Neuronal stem cell (in vitro differentiated cells): ENCODE measurements at regions not wholly inside any gene's neighbourhood (a gene's known extent, or its start where the extent isn't known, plus 50 kb on each side); places are given as distances from the start of the nearest gene placed in this dataset.
A peak's percentile ranks its signal among the peaks of the same experiment; 100 is the strongest.

Experiments
- DNase-seq: peaks from one replicate; pipeline ENCODE4 v3.0.0-alpha.2; 2013; ENCODE audit warnings: low spot score
- H2AFZ ChIP-seq: one replicate; pipeline ENCODE4 v1.6.1; 2013; ENCODE audit warnings: mild to moderate bottlenecking, low read length, inconsistent platforms
- H2AK5ac ChIP-seq: 2 replicates; pipeline ENCODE4 v1.6.1; 2013; ENCODE audit warnings: low read depth, mild to moderate bottlenecking, inconsistent platforms, low read length, moderate library complexity, mixed read lengths
- H2BK120ac ChIP-seq: 2 replicates; pipeline ENCODE4 v1.6.1; 2013; ENCODE audit warnings: low read depth, mild to moderate bottlenecking, inconsistent platforms, low read length, moderate library complexity, mixed read lengths
- H2BK12ac ChIP-seq: one replicate; pipeline ENCODE4 v1.6.1; 2013; ENCODE audit warnings: low read length, inconsistent platforms
- H2BK15ac ChIP-seq: 2 replicates; pipeline ENCODE4 v1.6.1; 2013; ENCODE audit warnings: mild to moderate bottlenecking, low read length, inconsistent platforms, mixed read lengths
- H2BK5ac ChIP-seq: one replicate; pipeline ENCODE4 v1.6.1; 2013; ENCODE audit warnings: inconsistent platforms, mild to moderate bottlenecking, low read length, moderate library complexity
- H3K14ac ChIP-seq: one replicate; pipeline ENCODE4 v1.6.1; 2013; ENCODE audit warnings: low read length, inconsistent platforms
- H3K18ac ChIP-seq: 2 replicates; pipeline ENCODE4 v1.6.1; 2013; ENCODE audit warnings: low read length, inconsistent platforms
- H3K23ac ChIP-seq: 2 replicates; pipeline ENCODE4 v1.6.1; 2013; ENCODE audit warnings: low read depth, mild to moderate bottlenecking, mixed read lengths, low read length, inconsistent platforms; ENCODE audit not compliant: poor library complexity
- H3K27ac ChIP-seq: replicated peaks from 3 replicates; pipeline ENCODE4 v1.5.1; 2013; ENCODE audit warnings: low read length, inconsistent platforms
- H3K27me3 ChIP-seq, 3 experiments: 2 replicates each; pipeline ENCODE4 v1.6.1; 2013; ENCODE audit warnings: low read length in 3 of 3, mild to moderate bottlenecking in 2 of 3, inconsistent platforms in 1 of 3, low read depth in 1 of 3, mixed read lengths in 1 of 3, moderate library complexity in 1 of 3; ENCODE audit not compliant: control insufficient read depth in 3 of 3, insufficient read depth in 3 of 3
- H3K36me3 ChIP-seq, 2 donors: replicated peaks in 1 of 2; 2 replicates each; pipeline ENCODE4 v1.6.1; 2013; ENCODE audit warnings: low read length in 2 of 2; ENCODE audit not compliant: control insufficient read depth in 2 of 2, insufficient read depth in 2 of 2
- H3K4ac ChIP-seq: 2 replicates; pipeline ENCODE4 v1.6.1; 2013; ENCODE audit warnings: inconsistent platforms, mild to moderate bottlenecking, low read length, moderate library complexity
- H3K4me1 ChIP-seq, 2 donors: 1 replicate in 1 of 2; 2 replicates in 1 of 2; pipeline ENCODE4 v1.6.1; 2013; ENCODE audit warnings: low read length in 2 of 2, low read depth in 1 of 2; ENCODE audit not compliant: control insufficient read depth in 2 of 2, insufficient read depth in 1 of 2
- H3K4me2 ChIP-seq: one replicate; pipeline ENCODE4 v1.6.1; 2013; ENCODE audit warnings: mild to moderate bottlenecking, low read length, inconsistent platforms; ENCODE audit not compliant: insufficient read depth, poor library complexity, severe bottlenecking
- H3K4me3 ChIP-seq, 2 donors: 2 replicates each; pipeline ENCODE4 v1.5.1; 2013; ENCODE audit warnings: low read length in 2 of 2, mild to moderate bottlenecking in 2 of 2, inconsistent platforms in 1 of 2, moderate library complexity in 1 of 2
- H3K79me1 ChIP-seq: one replicate; pipeline ENCODE4 v1.6.1; 2013; ENCODE audit warnings: low read depth, mild to moderate bottlenecking, inconsistent platforms, low read length, moderate library complexity
- H3K9ac ChIP-seq: one replicate; pipeline ENCODE4 v1.6.1; 2013; ENCODE audit warnings: mild to moderate bottlenecking, low read depth, low read length, inconsistent platforms; ENCODE audit not compliant: poor library complexity
- H3K9me3 ChIP-seq, 2 donors: replicated peaks in 1 of 2; 2 replicates each; pipeline versions ENCODE3 to v1.6.1; 2013; ENCODE audit warnings: low read length in 2 of 2, mild to moderate bottlenecking in 2 of 2, inconsistent platforms in 1 of 2, low read depth in 1 of 2, mixed read lengths in 1 of 2, moderate library complexity in 1 of 2; ENCODE audit not compliant: control insufficient read depth in 2 of 2, insufficient read depth in 1 of 2
- H4K8ac ChIP-seq: one replicate; pipeline ENCODE4 v1.6.1; 2013; ENCODE audit warnings: low read depth, mild to moderate bottlenecking, inconsistent platforms, low read length, moderate library complexity
- H4K91ac ChIP-seq: one replicate; pipeline ENCODE4 v1.6.1; 2013; ENCODE audit warnings: low read length, low read depth, mild to moderate bottlenecking, inconsistent platforms; ENCODE audit not compliant: poor library complexity
- WGBS, 2 donors: extraction: QIAGEN DNeasy Blood & Tissue Kit; methylation state at CpG; one replicate each; pipeline ENCODE4 v1.1.7; 2013; ENCODE audit warnings: missing lambda C conversion rate in 2 of 2, mixed read lengths in 1 of 2; ENCODE audit not compliant: insufficient read length in 2 of 2, insufficient replicate concordance in 1 of 2; ENCODE audit errors: extremely low coverage in 2 of 2; 5-methylcytosine and 5-hydroxymethylcytosine counted together

DNA sequence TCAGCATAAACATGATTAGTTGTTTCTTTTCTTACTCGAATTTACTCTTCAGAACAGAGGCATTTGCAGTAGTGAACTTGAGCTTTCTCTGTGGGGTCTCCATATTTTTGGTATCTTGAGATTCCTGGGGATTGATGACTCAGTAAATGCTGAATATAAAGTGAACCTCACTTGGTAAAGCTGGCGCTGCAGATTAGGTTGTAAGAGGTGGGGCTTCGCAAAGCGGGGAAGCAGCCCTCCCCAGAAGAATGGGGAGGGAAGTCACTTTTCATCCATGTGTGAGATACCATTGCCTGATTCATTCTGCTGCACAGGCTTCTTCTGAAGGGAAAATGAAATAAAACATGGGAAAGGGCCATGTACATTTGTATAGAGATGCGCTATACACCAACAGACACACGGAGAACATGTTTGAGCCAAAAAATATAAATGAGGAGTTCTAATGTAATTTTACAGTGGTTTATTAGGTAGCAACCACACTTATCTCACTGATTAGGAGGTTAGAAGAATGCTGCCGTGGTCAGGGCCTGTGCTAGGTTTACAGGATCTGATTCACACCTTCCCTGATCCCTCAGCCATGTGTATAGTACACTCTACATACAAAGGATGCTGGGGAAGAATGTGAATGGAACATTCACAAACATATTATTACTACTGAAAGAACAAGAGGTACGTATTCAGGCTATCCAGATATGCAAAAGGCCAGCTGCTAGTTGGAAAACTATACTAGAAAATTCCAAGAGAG, 63.5 kb downstream of the DNTTIP2 start:
- no peak overlapping the region for H2BK15ac ChIP-seq
- H2AK5ac ChIP-seq, result no peak overlapping the region
- no peak overlapping the region for H3K27ac ChIP-seq
- peaks cover 3 to 11% of the 10 kb centered on the region in 2 donors for H3K4me1 ChIP-seq
- H3K9ac ChIP-seq, result no peak overlapping the region
- no peak overlapping the region for H4K8ac ChIP-seq
- H2BK5ac ChIP-seq, result no peak overlapping the region
- no peaks in the 10 kb centered on the region for H3K27me3 ChIP-seq
- H4K91ac ChIP-seq, result no peak overlapping the region
- H3K23ac ChIP-seq, result no peak overlapping the region
- H3K18ac ChIP-seq, result no peak overlapping the region
- H3K4me3 ChIP-seq, result no peak overlapping the region
- no peak overlapping the region for H3K4me2 ChIP-seq
- no peak for DNase-seq
- no peak overlapping the region for H2BK12ac ChIP-seq
- no peaks in the 10 kb centered on the region for H3K9me3 ChIP-seq
- no peaks in the 10 kb centered on the region for H3K79me1 ChIP-seq
- no CpG with 5 or more reads among the region's 8 CpGs for WGBS, 2 donors
- H3K14ac ChIP-seq, result no peak overlapping the region
- no peaks in the 10 kb centered on the region for H3K36me3 ChIP-seq
- H2BK120ac ChIP-seq, result no peak overlapping the region
- H2AFZ ChIP-seq, result no peak overlapping the region
- no peak overlapping the region for H3K4ac ChIP-seq

DNA sequence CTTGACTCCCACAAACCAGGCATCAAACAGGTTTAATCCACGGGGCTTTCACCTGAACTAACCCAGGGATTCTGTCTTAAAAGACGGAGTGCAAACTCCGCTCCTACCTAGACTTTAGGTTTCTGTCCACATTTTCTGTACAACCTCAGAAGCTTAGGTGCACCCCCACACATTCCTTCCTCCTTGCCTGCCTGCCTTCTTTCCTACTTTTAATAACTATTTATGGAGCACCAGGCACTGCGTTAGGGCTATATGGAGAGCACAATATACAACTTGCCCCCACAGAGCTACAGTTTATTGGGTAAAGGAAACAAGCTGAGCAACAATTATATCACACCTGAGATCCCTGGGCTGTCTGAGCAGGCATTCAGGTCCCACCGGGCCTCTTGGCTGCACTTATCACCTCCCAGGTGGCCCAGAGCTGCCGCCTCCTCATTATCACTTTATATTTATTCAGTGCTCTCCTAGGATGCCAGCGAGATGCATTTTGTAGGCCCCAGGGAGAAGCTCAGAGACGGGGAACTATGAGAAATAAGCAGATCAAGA, 64.1 kb downstream of the DNTTIP2 start:
- no peak overlapping the region for H3K27ac ChIP-seq
- no peak overlapping the region for H3K14ac ChIP-seq
- H2BK15ac ChIP-seq, result no peak overlapping the region
- WGBS, 2 donors, result no CpG with 5 or more reads among the region's 8 CpGs
- no peaks in the 10 kb centered on the region for H3K27me3 ChIP-seq
- H3K9ac ChIP-seq, result no peak overlapping the region
- no peak overlapping the region for H3K18ac ChIP-seq
- no peak overlapping the region for H3K4me3 ChIP-seq
- no peaks in the 10 kb centered on the region for H3K36me3 ChIP-seq
- DNase-seq, result no peak
- no peak overlapping the region for H2BK12ac ChIP-seq
- no peak overlapping the region for H4K8ac ChIP-seq
- no peak overlapping the region for H3K4me2 ChIP-seq
- H3K23ac ChIP-seq, result no peak overlapping the region
- no peak overlapping the region for H4K91ac ChIP-seq
- H3K9me3 ChIP-seq, result no peaks in the 10 kb centered on the region
- H2BK5ac ChIP-seq, result no peak overlapping the region
- H2AFZ ChIP-seq, result no peak overlapping the region
- no peak overlapping the region for H2BK120ac ChIP-seq
- no peaks in the 10 kb centered on the region for H3K79me1 ChIP-seq
- no peak overlapping the region for H2AK5ac ChIP-seq
- peaks cover 2 to 9% of the 10 kb centered on the region in 2 donors for H3K4me1 ChIP-seq
- no peak overlapping the region for H3K4ac ChIP-seq

DNA sequence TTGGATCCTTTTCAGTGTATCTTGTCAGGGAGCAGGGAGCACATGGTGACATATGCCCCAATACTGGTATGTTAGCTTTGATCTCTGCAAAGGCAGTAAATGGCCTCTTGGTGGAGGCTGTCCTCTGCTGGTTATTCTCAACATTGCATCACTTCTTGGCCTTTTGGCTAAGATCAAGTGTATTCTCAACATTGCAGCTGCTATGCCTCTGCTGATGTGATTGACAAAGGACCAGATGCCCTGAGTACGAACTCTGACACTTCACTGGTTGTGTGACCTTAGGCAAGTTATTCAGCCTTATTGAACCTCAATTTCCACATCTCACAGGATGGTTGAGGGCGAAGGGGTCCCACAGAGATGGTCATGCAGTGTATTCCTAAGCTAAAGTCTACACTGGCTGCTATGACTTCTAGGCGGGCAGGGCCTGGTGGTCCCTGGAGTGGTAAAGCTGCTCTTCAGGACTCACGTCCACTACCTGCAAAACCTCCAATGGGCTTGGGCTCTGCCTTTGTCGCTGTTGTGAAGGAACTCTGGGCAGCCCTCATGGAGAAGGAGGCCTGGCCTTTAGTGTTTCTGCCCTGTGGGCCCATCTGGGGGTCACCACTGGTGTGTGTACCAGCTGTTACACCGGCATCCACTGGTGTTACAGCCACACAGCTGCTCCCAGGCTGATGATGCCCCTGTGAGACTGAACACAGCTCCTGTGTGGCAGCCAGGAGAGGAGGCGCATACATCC, 64.8 kb downstream of the DNTTIP2 start:
- peaks cover 2 to 9% of the 10 kb centered on the region in 2 donors for H3K4me1 ChIP-seq
- H3K9ac ChIP-seq, result no peak overlapping the region
- H3K23ac ChIP-seq, result no peak overlapping the region
- H4K8ac ChIP-seq, result no peak overlapping the region
- no peaks in the 10 kb centered on the region for H3K79me1 ChIP-seq
- H3K14ac ChIP-seq, result no peak overlapping the region
- DNase-seq, result peak; percentile 67
- H3K36me3 ChIP-seq, result no peaks in the 10 kb centered on the region
- H3K18ac ChIP-seq, result peak overlapping the region; percentile 40
- no peak overlapping the region for H3K4ac ChIP-seq
- no peak overlapping the region for H3K4me2 ChIP-seq
- no peaks in the 10 kb centered on the region for H3K9me3 ChIP-seq
- WGBS, 2 donors, result no CpG with 5 or more reads among the region's 7 CpGs
- no peaks in the 10 kb centered on the region for H3K27me3 ChIP-seq
- peak overlapping the region; percentile 47 for H4K91ac ChIP-seq
- H3K4me3 ChIP-seq, result no peak overlapping the region
- no peak overlapping the region for H2BK120ac ChIP-seq
- no peak overlapping the region for H2BK15ac ChIP-seq
- H2BK5ac ChIP-seq, result no peak overlapping the region
- no peak overlapping the region for H2AFZ ChIP-seq
- H3K27ac ChIP-seq, result no peak overlapping the region
- no peak overlapping the region for H2BK12ac ChIP-seq
- peak overlapping the region; percentile 26 for H2AK5ac ChIP-seq

DNA sequence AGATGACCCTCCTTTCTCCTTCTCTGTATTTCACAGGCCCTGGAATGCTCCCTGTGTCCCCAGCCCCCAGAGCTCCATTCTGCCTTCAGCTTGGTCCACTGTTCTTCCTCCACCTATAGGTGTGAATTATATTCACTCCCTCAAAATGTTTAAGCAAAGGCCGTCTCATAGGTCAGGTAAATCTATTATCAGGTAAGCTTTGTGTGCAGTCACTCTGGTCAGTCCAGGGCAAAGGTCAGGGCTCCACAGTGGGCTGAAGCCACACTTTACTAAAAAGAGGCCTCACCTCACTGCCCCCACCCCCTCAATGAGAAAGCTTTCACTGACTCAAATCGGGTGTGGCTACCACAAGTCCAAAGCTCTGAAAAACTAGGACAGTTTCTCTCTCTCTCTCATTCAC, 65.9 kb downstream of the DNTTIP2 start:
- H2BK12ac ChIP-seq, result no peak overlapping the region
- peaks cover 0 to 8% of the 10 kb centered on the region in 2 donors for H3K9me3 ChIP-seq
- no peaks in the 10 kb centered on the region for H3K79me1 ChIP-seq
- peaks cover 2 to 9% of the 10 kb centered on the region in 2 donors for H3K4me1 ChIP-seq
- H3K23ac ChIP-seq, result no peak overlapping the region
- DNase-seq, result no peak
- WGBS, 2 donors, result no CpG with 5 or more reads among the region's 2 CpGs
- H3K14ac ChIP-seq, result no peak overlapping the region
- no peak overlapping the region for H2AFZ ChIP-seq
- H3K18ac ChIP-seq, result no peak overlapping the region
- no peak overlapping the region for H2BK15ac ChIP-seq
- no peak overlapping the region for H3K4me2 ChIP-seq
- H3K4ac ChIP-seq, result no peak overlapping the region
- H2BK5ac ChIP-seq, result no peak overlapping the region
- H2AK5ac ChIP-seq, result no peak overlapping the region
- no peak overlapping the region for H3K27ac ChIP-seq
- H3K4me3 ChIP-seq, result no peak overlapping the region
- no peak overlapping the region for H3K9ac ChIP-seq
- no peak overlapping the region for H2BK120ac ChIP-seq
- H3K27me3 ChIP-seq, result no peaks in the 10 kb centered on the region
- H4K8ac ChIP-seq, result no peak overlapping the region
- no peaks in the 10 kb centered on the region for H3K36me3 ChIP-seq
- H4K91ac ChIP-seq, result no peak overlapping the region
